ENCODE measurements at regions not wholly inside any gene's neighbourhood (a gene's known extent, or its start where the extent isn't known, plus 50 kb on each side); places are given as distances from the start of the nearest gene placed in this dataset.

DNA sequence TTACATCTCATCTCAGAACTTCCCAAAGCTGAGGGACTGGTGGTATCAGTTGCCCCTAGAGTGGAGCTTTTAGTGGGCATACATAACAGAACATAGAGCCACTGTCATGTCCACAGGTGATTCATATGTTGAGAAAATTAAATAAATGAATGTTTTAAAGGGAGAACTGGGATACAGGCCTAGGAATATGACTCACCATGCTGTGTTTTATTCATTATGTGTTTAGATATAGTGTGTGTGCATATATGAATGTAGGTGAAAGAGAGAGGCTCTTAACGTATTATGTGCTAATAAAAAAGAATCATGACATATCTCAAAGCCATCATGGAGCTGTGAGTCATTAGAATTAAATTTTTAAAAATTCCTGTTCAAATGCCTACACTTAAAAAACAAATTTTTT lies 332.2 kb upstream of the RSPO3 start:
- TF ChIP-seq, protein P1, sequence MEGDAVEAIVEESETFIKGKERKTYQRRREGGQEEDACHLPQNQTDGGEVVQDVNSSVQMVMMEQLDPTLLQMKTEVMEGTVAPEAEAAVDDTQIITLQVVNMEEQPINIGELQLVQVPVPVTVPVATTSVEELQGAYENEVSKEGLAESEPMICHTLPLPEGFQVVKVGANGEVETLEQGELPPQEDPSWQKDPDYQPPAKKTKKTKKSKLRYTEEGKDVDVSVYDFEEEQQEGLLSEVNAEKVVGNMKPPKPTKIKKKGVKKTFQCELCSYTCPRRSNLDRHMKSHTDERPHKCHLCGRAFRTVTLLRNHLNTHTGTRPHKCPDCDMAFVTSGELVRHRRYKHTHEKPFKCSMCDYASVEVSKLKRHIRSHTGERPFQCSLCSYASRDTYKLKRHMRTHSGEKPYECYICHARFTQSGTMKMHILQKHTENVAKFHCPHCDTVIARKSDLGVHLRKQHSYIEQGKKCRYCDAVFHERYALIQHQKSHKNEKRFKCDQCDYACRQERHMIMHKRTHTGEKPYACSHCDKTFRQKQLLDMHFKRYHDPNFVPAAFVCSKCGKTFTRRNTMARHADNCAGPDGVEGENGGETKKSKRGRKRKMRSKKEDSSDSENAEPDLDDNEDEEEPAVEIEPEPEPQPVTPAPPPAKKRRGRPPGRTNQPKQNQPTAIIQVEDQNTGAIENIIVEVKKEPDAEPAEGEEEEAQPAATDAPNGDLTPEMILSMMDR (IDR thresholded peaks at IDR 0.05) = no peak
- TF ChIP-seq POLR2A (IDR thresholded peaks at IDR 0.05) = no peak
